ENCODE measurements at regions not wholly inside any gene's neighbourhood (a gene's known extent, or its start where the extent isn't known, plus 50 kb on each side); places are given as distances from the start of the nearest gene placed in this dataset.

DNA sequence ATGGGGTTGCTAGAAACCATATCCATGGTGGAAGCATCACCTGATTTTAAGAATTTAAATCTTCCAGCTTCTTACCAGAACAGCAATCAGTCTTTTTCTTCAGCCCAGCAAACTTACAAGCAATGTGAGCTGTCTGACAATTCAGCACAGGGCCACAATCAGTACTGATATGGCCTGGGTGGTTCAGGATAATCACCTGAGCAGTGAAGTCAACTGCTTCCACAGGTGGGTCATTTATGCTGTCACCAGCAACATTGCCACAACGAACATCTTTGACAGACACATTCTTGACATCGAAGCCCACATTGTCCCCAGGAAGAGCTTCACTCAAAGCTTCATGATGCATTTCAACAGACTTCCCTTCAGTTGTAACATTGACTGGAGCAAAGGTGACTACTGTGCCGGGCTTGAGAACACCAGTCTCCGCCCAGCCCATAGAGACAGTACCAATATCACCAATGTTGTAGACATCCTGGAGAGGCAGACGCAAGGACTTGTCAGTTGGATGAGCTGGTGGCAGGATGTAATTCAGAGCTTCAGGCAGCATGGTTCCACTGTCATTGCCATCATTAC lies 74.8 kb downstream of the SERINC2 start:
- no peak for TF ChIP-seq NONO (IDR thresholded peaks at IDR 0.05)
- no peak for TF ChIP-seq NONO (CRISPR knock-in tag; conservative IDR thresholded peaks at IDR 0.05)
- TF ChIP-seq NCOA2 (CRISPR knock-in tag; IDR thresholded peaks at IDR 0.05), result no peak
- TF ChIP-seq, protein P1, sequence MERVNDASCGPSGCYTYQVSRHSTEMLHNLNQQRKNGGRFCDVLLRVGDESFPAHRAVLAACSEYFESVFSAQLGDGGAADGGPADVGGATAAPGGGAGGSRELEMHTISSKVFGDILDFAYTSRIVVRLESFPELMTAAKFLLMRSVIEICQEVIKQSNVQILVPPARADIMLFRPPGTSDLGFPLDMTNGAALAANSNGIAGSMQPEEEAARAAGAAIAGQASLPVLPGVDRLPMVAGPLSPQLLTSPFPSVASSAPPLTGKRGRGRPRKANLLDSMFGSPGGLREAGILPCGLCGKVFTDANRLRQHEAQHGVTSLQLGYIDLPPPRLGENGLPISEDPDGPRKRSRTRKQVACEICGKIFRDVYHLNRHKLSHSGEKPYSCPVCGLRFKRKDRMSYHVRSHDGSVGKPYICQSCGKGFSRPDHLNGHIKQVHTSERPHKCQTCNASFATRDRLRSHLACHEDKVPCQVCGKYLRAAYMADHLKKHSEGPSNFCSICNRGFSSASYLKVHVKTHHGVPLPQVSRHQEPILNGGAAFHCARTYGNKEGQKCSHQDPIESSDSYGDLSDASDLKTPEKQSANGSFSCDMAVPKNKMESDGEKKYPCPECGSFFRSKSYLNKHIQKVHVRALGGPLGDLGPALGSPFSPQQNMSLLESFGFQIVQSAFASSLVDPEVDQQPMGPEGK (CRISPR knock-in tag; IDR thresholded peaks at IDR 0.05), result no peak
- TF ChIP-seq, protein P2, sequence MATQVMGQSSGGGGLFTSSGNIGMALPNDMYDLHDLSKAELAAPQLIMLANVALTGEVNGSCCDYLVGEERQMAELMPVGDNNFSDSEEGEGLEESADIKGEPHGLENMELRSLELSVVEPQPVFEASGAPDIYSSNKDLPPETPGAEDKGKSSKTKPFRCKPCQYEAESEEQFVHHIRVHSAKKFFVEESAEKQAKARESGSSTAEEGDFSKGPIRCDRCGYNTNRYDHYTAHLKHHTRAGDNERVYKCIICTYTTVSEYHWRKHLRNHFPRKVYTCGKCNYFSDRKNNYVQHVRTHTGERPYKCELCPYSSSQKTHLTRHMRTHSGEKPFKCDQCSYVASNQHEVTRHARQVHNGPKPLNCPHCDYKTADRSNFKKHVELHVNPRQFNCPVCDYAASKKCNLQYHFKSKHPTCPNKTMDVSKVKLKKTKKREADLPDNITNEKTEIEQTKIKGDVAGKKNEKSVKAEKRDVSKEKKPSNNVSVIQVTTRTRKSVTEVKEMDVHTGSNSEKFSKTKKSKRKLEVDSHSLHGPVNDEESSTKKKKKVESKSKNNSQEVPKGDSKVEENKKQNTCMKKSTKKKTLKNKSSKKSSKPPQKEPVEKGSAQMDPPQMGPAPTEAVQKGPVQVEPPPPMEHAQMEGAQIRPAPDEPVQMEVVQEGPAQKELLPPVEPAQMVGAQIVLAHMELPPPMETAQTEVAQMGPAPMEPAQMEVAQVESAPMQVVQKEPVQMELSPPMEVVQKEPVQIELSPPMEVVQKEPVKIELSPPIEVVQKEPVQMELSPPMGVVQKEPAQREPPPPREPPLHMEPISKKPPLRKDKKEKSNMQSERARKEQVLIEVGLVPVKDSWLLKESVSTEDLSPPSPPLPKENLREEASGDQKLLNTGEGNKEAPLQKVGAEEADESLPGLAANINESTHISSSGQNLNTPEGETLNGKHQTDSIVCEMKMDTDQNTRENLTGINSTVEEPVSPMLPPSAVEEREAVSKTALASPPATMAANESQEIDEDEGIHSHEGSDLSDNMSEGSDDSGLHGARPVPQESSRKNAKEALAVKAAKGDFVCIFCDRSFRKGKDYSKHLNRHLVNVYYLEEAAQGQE (IDR thresholded peaks at IDR 0.05; ENCODE audit: borderline replicate concordance in 1 of 2, low read depth in 1 of 2, low read length in 2 of 2), result no peak

Measured in HepG2 (cell line).